ENCODE measurements at regions not wholly inside any gene's neighbourhood (a gene's known extent, or its start where the extent isn't known, plus 50 kb on each side); places are given as distances from the start of the nearest gene placed in this dataset.

- 72% methylated on average over 3 of the region's 3 CpGs for WGBS
- TF ChIP-seq ZBTB33 (IDR thresholded peaks at IDR 0.05), result no peak
- no peak for TF ChIP-seq SP1 (IDR thresholded peaks at IDR 0.05)
- no peak for TF ChIP-seq MAX (IDR thresholded peaks at IDR 0.05)
- TF ChIP-seq REST (IDR thresholded peaks at IDR 0.05), result no peak
- TF ChIP-seq HNF4G (IDR thresholded peaks at IDR 0.05), result no peak
- TF ChIP-seq NR2F2 (IDR thresholded peaks at IDR 0.05), result no peak
- no peak for TF ChIP-seq TAF1 (conservative IDR thresholded peaks at IDR 0.05)
- no peak for TF ChIP-seq RAD21 (IDR thresholded peaks at IDR 0.05)
- no peak for TF ChIP-seq HNF4A (conservative IDR thresholded peaks at IDR 0.05)
- TF ChIP-seq FOXA1 (IDR thresholded peaks at IDR 0.05), result no peak
- TF ChIP-seq CTCF (IDR thresholded peaks at IDR 0.05; ENCODE audit: low read depth, low read length, missing input control), result no peak
- no peak for TF ChIP-seq FOXA2 (IDR thresholded peaks at IDR 0.05)
- no peak for TF ChIP-seq EGR1 (IDR thresholded peaks at IDR 0.05; ENCODE audit: low read depth in 2 of 2)
- TF ChIP-seq RXRA (IDR thresholded peaks at IDR 0.05), result no peak
- no peak for TF ChIP-seq ATF3 (IDR thresholded peaks at IDR 0.05)
- TF ChIP-seq JUND (IDR thresholded peaks at IDR 0.05), result no peak
- TF ChIP-seq YY1 (IDR thresholded peaks at IDR 0.05), result no peak
- TF ChIP-seq GABPA (IDR thresholded peaks at IDR 0.05 in 1 of 2, conservative IDR thresholded peaks at IDR 0.05 in 1 of 2), result no peak
- no peak for DNase-seq (ENCODE audit: low spot score)
- Histone ChIP-seq H3K36me3 (ENCODE audit: control insufficient read depth in 4 of 4, insufficient read depth in 3 of 4, low read depth in 1 of 4, low read length in 3 of 4) (no peaks in the 10 kb centered on the region), H3K9me3 (ENCODE audit: control insufficient read depth in 4 of 4, low read length in 3 of 4) (no peaks in the 10 kb centered on the region), H3K4me1 (ENCODE audit: control insufficient read depth in 4 of 4, insufficient read depth in 4 of 4, low read length in 3 of 4) (no peaks in the 10 kb centered on the region), H3K9ac (ENCODE audit: low read depth in 1 of 2, low read length in 2 of 2) (no peak overlapping the region), H3K4me3 (ENCODE audit: low read depth in 1 of 3, low read length in 3 of 3) (no peak overlapping the region), H3K27me3 (ENCODE audit: control insufficient read depth in 4 of 4, insufficient read depth in 4 of 4, low read length in 3 of 4) (no peaks in the 10 kb centered on the region), H3K27ac (ENCODE audit: low read depth in 1 of 2, low read length in 2 of 2) (no peak overlapping the region)
Observed at GRCh38 chr6:103002282-103002681, 1608.8 kb downstream of the GRIK2 start.

All from liver (tissue), 8 donors.